ENCODE measurements at regions not wholly inside any gene's neighbourhood (a gene's known extent, or its start where the extent isn't known, plus 50 kb on each side); places are given as distances from the start of the nearest gene placed in this dataset.

GRCh38 chrX:22360129-22360528 is 87.4 kb downstream of the CBLL2 start:
- Histone ChIP-seq H2AK5ac (ENCODE audit: low read depth, low read length) (no peak overlapping the region), H3K9ac (ENCODE audit: low read depth, low read length, poor library complexity) (no peak overlapping the region), H3K23ac (ENCODE audit: low read depth, low read length, poor library complexity) (no peak overlapping the region), H3K4me1 (ENCODE audit: control insufficient read depth in 2 of 2, insufficient read depth in 1 of 2, low read depth in 1 of 2, low read length in 2 of 2) (no peaks in the 10 kb centered on the region), H2BK15ac (ENCODE audit: low read length) (no peak overlapping the region), H2AFZ (ENCODE audit: low read length) (no peak overlapping the region), H3K14ac (ENCODE audit: low read length) (no peak overlapping the region), H4K8ac (ENCODE audit: low read depth, low read length) (no peak overlapping the region), H3K4ac (ENCODE audit: low read length) (no peak overlapping the region), H3K4me2 (ENCODE audit: insufficient read depth, low read length, poor library complexity, severe bottlenecking) (no peak overlapping the region), H2BK5ac (ENCODE audit: low read length) (no peak overlapping the region), H3K79me1 (ENCODE audit: low read depth, low read length) (no peaks in the 10 kb centered on the region), H3K4me3 (ENCODE audit: low read length in 2 of 2) (no peak overlapping the region), H4K91ac (ENCODE audit: low read depth, low read length, poor library complexity) (no peak overlapping the region), H2BK120ac (ENCODE audit: low read depth, low read length) (no peak overlapping the region), H3K27me3 (ENCODE audit: control insufficient read depth in 3 of 3, insufficient read depth in 3 of 3, low read depth in 1 of 3, low read length in 3 of 3) (peaks cover 0 to 6% (median 0%) of the 10 kb centered on the region in 3 experiments), H3K36me3 (replicated peaks in 1 of 2; ENCODE audit: control insufficient read depth in 2 of 2, insufficient read depth in 2 of 2, low read length in 2 of 2) (no peaks in the 10 kb centered on the region), H3K27ac (replicated peaks; ENCODE audit: low read length) (no peak overlapping the region), H3K18ac (ENCODE audit: low read length) (no peak overlapping the region), H2BK12ac (ENCODE audit: low read length) (no peak overlapping the region), H3K9me3 (replicated peaks in 1 of 2; ENCODE audit: control insufficient read depth in 2 of 2, insufficient read depth in 1 of 2, low read depth in 1 of 2, low read length in 2 of 2) (no peaks in the 10 kb centered on the region)
- no peak for DNase-seq (ENCODE audit: low spot score)
- WGBS, 2 donors (ENCODE audit: extremely low coverage in 2 of 2, insufficient read length in 2 of 2, insufficient replicate concordance in 1 of 2), result no CpG with 5 or more reads among the region's 3 CpGs

- Histone ChIP-seq H3K23ac (ENCODE audit: low read depth, low read length, poor library complexity) (no peak overlapping the region), H2BK5ac (ENCODE audit: low read length) (no peak overlapping the region), H2AK5ac (ENCODE audit: low read depth, low read length) (no peak overlapping the region), H2BK12ac (ENCODE audit: low read length) (no peak overlapping the region), H3K4me1 (ENCODE audit: control insufficient read depth in 2 of 2, insufficient read depth in 1 of 2, low read depth in 1 of 2, low read length in 2 of 2) (peaks cover 0 to 2% of the 10 kb centered on the region in 2 donors), H3K79me1 (ENCODE audit: low read depth, low read length) (no peaks in the 10 kb centered on the region), H3K4me3 (ENCODE audit: low read length in 2 of 2) (no peak overlapping the region), H3K4ac (ENCODE audit: low read length) (no peak overlapping the region), H2BK120ac (ENCODE audit: low read depth, low read length) (no peak overlapping the region), H4K8ac (ENCODE audit: low read depth, low read length) (no peak overlapping the region), H3K18ac (ENCODE audit: low read length) (no peak overlapping the region), H2BK15ac (ENCODE audit: low read length) (no peak overlapping the region), H3K27ac (replicated peaks; ENCODE audit: low read length) (no peak overlapping the region), H2AFZ (ENCODE audit: low read length) (no peak overlapping the region), H3K14ac (ENCODE audit: low read length) (no peak overlapping the region), H3K9ac (ENCODE audit: low read depth, low read length, poor library complexity) (no peak overlapping the region), H3K27me3 (ENCODE audit: control insufficient read depth in 3 of 3, insufficient read depth in 3 of 3, low read depth in 1 of 3, low read length in 3 of 3) (peaks cover 0 to 2% (median 0%) of the 10 kb centered on the region in 3 experiments), H4K91ac (ENCODE audit: low read depth, low read length, poor library complexity) (no peak overlapping the region), H3K4me2 (ENCODE audit: insufficient read depth, low read length, poor library complexity, severe bottlenecking) (no peak overlapping the region), H3K9me3 (replicated peaks in 1 of 2; ENCODE audit: control insufficient read depth in 2 of 2, insufficient read depth in 1 of 2, low read depth in 1 of 2, low read length in 2 of 2) (no peaks in the 10 kb centered on the region), H3K36me3 (replicated peaks in 1 of 2; ENCODE audit: control insufficient read depth in 2 of 2, insufficient read depth in 2 of 2, low read length in 2 of 2) (no peaks in the 10 kb centered on the region)
- DNase-seq (ENCODE audit: low spot score), result no peak
- no CpG with 5 or more reads among the region's 3 CpGs for WGBS, 2 donors (ENCODE audit: extremely low coverage in 2 of 2, insufficient read length in 2 of 2, insufficient replicate concordance in 1 of 2)
Observed at GRCh38 chrX:22365460-22365859, 92.7 kb downstream of the CBLL2 start.

- Histone ChIP-seq H3K4me3 (ENCODE audit: low read length in 2 of 2) (no peak overlapping the region), H3K4me1 (ENCODE audit: control insufficient read depth in 2 of 2, insufficient read depth in 1 of 2, low read depth in 1 of 2, low read length in 2 of 2) (peaks cover 0 to 2% of the 10 kb centered on the region in 2 donors), H3K18ac (ENCODE audit: low read length) (no peak overlapping the region), H4K91ac (ENCODE audit: low read depth, low read length, poor library complexity) (no peak overlapping the region), H2BK5ac (ENCODE audit: low read length) (no peak overlapping the region), H3K9me3 (replicated peaks in 1 of 2; ENCODE audit: control insufficient read depth in 2 of 2, insufficient read depth in 1 of 2, low read depth in 1 of 2, low read length in 2 of 2) (no peaks in the 10 kb centered on the region), H3K27ac (replicated peaks; ENCODE audit: low read length) (no peak overlapping the region), H2BK120ac (ENCODE audit: low read depth, low read length) (no peak overlapping the region), H3K4me2 (ENCODE audit: insufficient read depth, low read length, poor library complexity, severe bottlenecking) (no peak overlapping the region), H2AK5ac (ENCODE audit: low read depth, low read length) (no peak overlapping the region), H3K79me1 (ENCODE audit: low read depth, low read length) (no peaks in the 10 kb centered on the region), H2BK15ac (ENCODE audit: low read length) (no peak overlapping the region), H2BK12ac (ENCODE audit: low read length) (no peak overlapping the region), H3K36me3 (replicated peaks in 1 of 2; ENCODE audit: control insufficient read depth in 2 of 2, insufficient read depth in 2 of 2, low read length in 2 of 2) (no peaks in the 10 kb centered on the region), H4K8ac (ENCODE audit: low read depth, low read length) (no peak overlapping the region), H3K23ac (ENCODE audit: low read depth, low read length, poor library complexity) (no peak overlapping the region), H3K9ac (ENCODE audit: low read depth, low read length, poor library complexity) (no peak overlapping the region), H2AFZ (ENCODE audit: low read length) (no peak overlapping the region), H3K27me3 (ENCODE audit: control insufficient read depth in 3 of 3, insufficient read depth in 3 of 3, low read depth in 1 of 3, low read length in 3 of 3) (peaks cover 0 to 2% (median 0%) of the 10 kb centered on the region in 3 experiments), H3K4ac (ENCODE audit: low read length) (no peak overlapping the region), H3K14ac (ENCODE audit: low read length) (no peak overlapping the region)
- WGBS, 2 donors (ENCODE audit: extremely low coverage in 2 of 2, insufficient read length in 2 of 2, insufficient replicate concordance in 1 of 2), result no CpG with 5 or more reads among the region's 1 CpG
- no peak for DNase-seq (ENCODE audit: low spot score)
Observed at GRCh38 chrX:22366166-22366702, 93.5 kb downstream of the CBLL2 start.

GRCh38 chrX:22366906-22367305 is 94.2 kb downstream of the CBLL2 start:
- Histone ChIP-seq H2AK5ac (ENCODE audit: low read depth, low read length) (no peak overlapping the region), H3K23ac (ENCODE audit: low read depth, low read length, poor library complexity) (no peak overlapping the region), H3K4me2 (ENCODE audit: insufficient read depth, low read length, poor library complexity, severe bottlenecking) (no peak overlapping the region), H3K14ac (ENCODE audit: low read length) (no peak overlapping the region), H3K4me1 (ENCODE audit: control insufficient read depth in 2 of 2, insufficient read depth in 1 of 2, low read depth in 1 of 2, low read length in 2 of 2) (peaks cover 0 to 2% of the 10 kb centered on the region in 2 donors), H4K91ac (ENCODE audit: low read depth, low read length, poor library complexity) (no peak overlapping the region), H3K27me3 (ENCODE audit: control insufficient read depth in 3 of 3, insufficient read depth in 3 of 3, low read depth in 1 of 3, low read length in 3 of 3) (peaks cover 0 to 2% (median 0%) of the 10 kb centered on the region in 3 experiments), H2BK120ac (ENCODE audit: low read depth, low read length) (no peak overlapping the region), H3K79me1 (ENCODE audit: low read depth, low read length) (no peaks in the 10 kb centered on the region), H3K18ac (ENCODE audit: low read length) (no peak overlapping the region), H3K9ac (ENCODE audit: low read depth, low read length, poor library complexity) (no peak overlapping the region), H3K4me3 (ENCODE audit: low read length in 2 of 2) (no peak overlapping the region), H2AFZ (ENCODE audit: low read length) (no peak overlapping the region), H3K27ac (replicated peaks; ENCODE audit: low read length) (no peak overlapping the region), H2BK12ac (ENCODE audit: low read length) (no peak overlapping the region), H3K9me3 (replicated peaks in 1 of 2; ENCODE audit: control insufficient read depth in 2 of 2, insufficient read depth in 1 of 2, low read depth in 1 of 2, low read length in 2 of 2) (no peaks in the 10 kb centered on the region), H2BK15ac (ENCODE audit: low read length) (no peak overlapping the region), H3K36me3 (replicated peaks in 1 of 2; ENCODE audit: control insufficient read depth in 2 of 2, insufficient read depth in 2 of 2, low read length in 2 of 2) (no peaks in the 10 kb centered on the region), H2BK5ac (ENCODE audit: low read length) (no peak overlapping the region), H4K8ac (ENCODE audit: low read depth, low read length) (no peak overlapping the region), H3K4ac (ENCODE audit: low read length) (no peak overlapping the region)
- no peak for DNase-seq (ENCODE audit: low spot score)
- no CpG with 5 or more reads among the region's 4 CpGs for WGBS, 2 donors (ENCODE audit: extremely low coverage in 2 of 2, insufficient read length in 2 of 2, insufficient replicate concordance in 1 of 2)

Data from neuronal stem cell (in vitro differentiated cells).